ENCODE measurements at regions not wholly inside any gene's neighbourhood (a gene's known extent, or its start where the extent isn't known, plus 50 kb on each side); places are given as distances from the start of the nearest gene placed in this dataset.
"Not testable (repeated sequence)": the region's sequence is repeated elsewhere in the genome, so short reads cannot be mapped to it uniquely, and the experiment has no call there.

- DNase-seq, result no peak
Measured at GRCh38 chr16:7775072-7775488, 442.4 kb downstream of the RBFOX1 start.

- no peak for DNase-seq
Measured at GRCh38 chr16:7772722-7773121, 440.1 kb downstream of the RBFOX1 start.

- DNase-seq, result not testable (repeated sequence)
Measured at GRCh38 chr16:7769091-7769490, 436.4 kb downstream of the RBFOX1 start.

- DNase-seq, result no peak
Measured at GRCh38 chr16:7765079-7765550, 432.5 kb downstream of the RBFOX1 start.

GRCh38 chr16:7763111-7763510 is 430.5 kb downstream of the RBFOX1 start:
- no peak for DNase-seq
